Right lobe of liver (tissue), 4 donors: ENCODE measurements at regions not wholly inside any gene's neighbourhood (a gene's known extent, or its start where the extent isn't known, plus 50 kb on each side); places are given as distances from the start of the nearest gene placed in this dataset.

Experiments used
- POLR2A ChIP-seq: fragments of 450-650 bp; IDR thresholded peaks from one replicate; pipeline ENCODE4 v1.6.1; 2017; ENCODE audit warnings: antibody characterized with exemption, mild to moderate bottlenecking
- TF ChIP-seq, protein P1 (sequence below), 4 donors: fragments of 200-600 bp in 3 of 4; fragments of 450-650 bp in 1 of 4; IDR thresholded peaks; one replicate each; pipeline versions ENCODE4 v1.5.1 to v1.8.0; 2016 to 2022; ENCODE audit warnings: antibody characterized with exemption in 4 of 4, mild to moderate bottlenecking in 2 of 4
- donor health status: DM: no; HTN: no; CAD: no.
- donor health status: DM: no; HTN: no; CAD: no.
- donor health status: DM: no; HTN: yes; CAD: no.

- TF ChIP-seq POLR2A = no peak
- TF ChIP-seq, protein P1, sequence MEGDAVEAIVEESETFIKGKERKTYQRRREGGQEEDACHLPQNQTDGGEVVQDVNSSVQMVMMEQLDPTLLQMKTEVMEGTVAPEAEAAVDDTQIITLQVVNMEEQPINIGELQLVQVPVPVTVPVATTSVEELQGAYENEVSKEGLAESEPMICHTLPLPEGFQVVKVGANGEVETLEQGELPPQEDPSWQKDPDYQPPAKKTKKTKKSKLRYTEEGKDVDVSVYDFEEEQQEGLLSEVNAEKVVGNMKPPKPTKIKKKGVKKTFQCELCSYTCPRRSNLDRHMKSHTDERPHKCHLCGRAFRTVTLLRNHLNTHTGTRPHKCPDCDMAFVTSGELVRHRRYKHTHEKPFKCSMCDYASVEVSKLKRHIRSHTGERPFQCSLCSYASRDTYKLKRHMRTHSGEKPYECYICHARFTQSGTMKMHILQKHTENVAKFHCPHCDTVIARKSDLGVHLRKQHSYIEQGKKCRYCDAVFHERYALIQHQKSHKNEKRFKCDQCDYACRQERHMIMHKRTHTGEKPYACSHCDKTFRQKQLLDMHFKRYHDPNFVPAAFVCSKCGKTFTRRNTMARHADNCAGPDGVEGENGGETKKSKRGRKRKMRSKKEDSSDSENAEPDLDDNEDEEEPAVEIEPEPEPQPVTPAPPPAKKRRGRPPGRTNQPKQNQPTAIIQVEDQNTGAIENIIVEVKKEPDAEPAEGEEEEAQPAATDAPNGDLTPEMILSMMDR (IDR thresholded peaks at IDR 0.05) = no peak
Measured at GRCh38 chr9:26605367-26605766, 287.2 kb downstream of the CAAP1 start.
